ENCODE measurements at regions not wholly inside any gene's neighbourhood (a gene's known extent, or its start where the extent isn't known, plus 50 kb on each side); places are given as distances from the start of the nearest gene placed in this dataset.
"Not testable (repeated sequence)": the region's sequence is repeated elsewhere in the genome, so short reads cannot be mapped to it uniquely, and the experiment has no call there.

- not testable (repeated sequence) for DNase-seq (ENCODE audit: low read depth in 2 of 2)
Observed at GRCh38 chr1:228796945-228797344, 61.7 kb downstream of the RHOU start.

GRCh38 chr1:228798035-228798434 is 62.8 kb downstream of the RHOU start:
- DNase-seq (ENCODE audit: low read depth in 2 of 2), result no peak

- DNase-seq (ENCODE audit: low read depth in 2 of 2), result no peak
Observed at GRCh38 chr1:228798548-228798947, 63.3 kb downstream of the RHOU start.

- no peak for DNase-seq (ENCODE audit: low read depth in 2 of 2)
Observed at GRCh38 chr1:228799924-228800323, 64.6 kb downstream of the RHOU start.

- no peak for DNase-seq (ENCODE audit: low read depth in 2 of 2)
Observed at GRCh38 chr1:228801068-228801467, 65.8 kb downstream of the RHOU start.

GRCh38 chr1:228802386-228803220 is 67.3 kb downstream of the RHOU start:
- DNase-seq (ENCODE audit: low read depth in 2 of 2), result no peak

- no peak for DNase-seq (ENCODE audit: low read depth in 2 of 2)
Observed at GRCh38 chr1:228803421-228803820, 68.1 kb downstream of the RHOU start.

GRCh38 chr1:228804173-228804572 is 68.9 kb downstream of the RHOU start:
- DNase-seq (ENCODE audit: low read depth in 2 of 2), result no peak

GRCh38 chr1:228804640-228805413 is 69.5 kb downstream of the RHOU start:
- DNase-seq (ENCODE audit: low read depth in 2 of 2), result peak in 1 of 2 donors; percentile 28

GRCh38 chr1:228807904-228808605 is 72.8 kb downstream of the RHOU start:
- DNase-seq (ENCODE audit: low read depth in 2 of 2), result no peak

- DNase-seq (ENCODE audit: low read depth in 2 of 2), result no peak
Observed at GRCh38 chr1:228809621-228810394, 74.5 kb downstream of the RHOU start.

GRCh38 chr1:228810395-228810758 is 75.1 kb downstream of the RHOU start:
- DNase-seq (ENCODE audit: low read depth in 2 of 2), result no peak

GRCh38 chr1:228810878-228811711 is 75.8 kb downstream of the RHOU start:
- no peak for DNase-seq (ENCODE audit: low read depth in 2 of 2)

- DNase-seq (ENCODE audit: low read depth in 2 of 2), result no peak
Observed at GRCh38 chr1:228811712-228812305, 76.5 kb downstream of the RHOU start.

- DNase-seq (ENCODE audit: low read depth in 2 of 2), result no peak
Observed at GRCh38 chr1:228812961-228813360, 77.7 kb downstream of the RHOU start.

GRCh38 chr1:228814176-228814575 is 78.9 kb downstream of the RHOU start:
- DNase-seq (ENCODE audit: low read depth in 2 of 2), result no peak

GRCh38 chr1:228818296-228818695 is 83.0 kb downstream of the RHOU start:
- no peak for DNase-seq (ENCODE audit: low read depth in 2 of 2)

GRCh38 chr1:228818928-228819630 is 83.8 kb downstream of the RHOU start:
- DNase-seq (ENCODE audit: low read depth in 2 of 2), result no peak

GRCh38 chr1:228821252-228821651 is 86.0 kb downstream of the RHOU start:
- DNase-seq (ENCODE audit: low read depth in 2 of 2), result no peak

- DNase-seq (ENCODE audit: low read depth in 2 of 2), result no peak
Observed at GRCh38 chr1:228823200-228823599, 87.9 kb downstream of the RHOU start.

Data from stimulated activated CD8-positive, alpha-beta memory T cell treated with anti-CD3 and anti-CD28 coated beads, Interleukin-2, amount 100 ng/mL, for 48 hours (primary cell).